ENCODE measurements at regions not wholly inside any gene's neighbourhood (a gene's known extent, or its start where the extent isn't known, plus 50 kb on each side); places are given as distances from the start of the nearest gene placed in this dataset.

GRCh38 chr2:7994397-7994951 lies 687.4 kb upstream of the ID2 start:
- DNase-seq, result peak; percentile 5

GRCh38 chr2:7997279-7997678 lies 684.6 kb upstream of the ID2 start:
- DNase-seq, result no peak

- no peak for DNase-seq
Observed at GRCh38 chr2:7999683-8000476, 682.0 kb upstream of the ID2 start.

GRCh38 chr2:8000870-8001269 lies 681.0 kb upstream of the ID2 start:
- DNase-seq, result peak; percentile 18

- DNase-seq, result no peak
Observed at GRCh38 chr2:8002765-8003393, 679.0 kb upstream of the ID2 start.

- no peak for DNase-seq
Observed at GRCh38 chr2:8003462-8004075, 678.3 kb upstream of the ID2 start.

- no peak for DNase-seq
Observed at GRCh38 chr2:8004250-8004681, 677.6 kb upstream of the ID2 start.

- DNase-seq, result no peak
Observed at GRCh38 chr2:8006181-8006580, 675.7 kb upstream of the ID2 start.

- no peak for DNase-seq
Observed at GRCh38 chr2:8006626-8007025, 675.2 kb upstream of the ID2 start.

GRCh38 chr2:8009010-8009597 lies 672.8 kb upstream of the ID2 start:
- DNase-seq, result no peak

GRCh38 chr2:8015848-8016600 lies 665.8 kb upstream of the ID2 start:
- no peak for DNase-seq

GRCh38 chr2:8016688-8017087 lies 665.2 kb upstream of the ID2 start:
- no peak for DNase-seq

- no peak for DNase-seq
Observed at GRCh38 chr2:8018956-8019355, 662.9 kb upstream of the ID2 start.

- no peak for DNase-seq
Observed at GRCh38 chr2:8019934-8020333, 661.9 kb upstream of the ID2 start.

GRCh38 chr2:8021921-8022320 lies 659.9 kb upstream of the ID2 start:
- no peak for DNase-seq

GRCh38 chr2:8022908-8023640 lies 658.8 kb upstream of the ID2 start:
- no peak for DNase-seq

- DNase-seq, result no peak
Observed at GRCh38 chr2:8024506-8024905, 657.4 kb upstream of the ID2 start.

- no peak for DNase-seq
Observed at GRCh38 chr2:8026381-8026780, 655.5 kb upstream of the ID2 start.

- DNase-seq, result no peak
Observed at GRCh38 chr2:8027387-8027786, 654.5 kb upstream of the ID2 start.

- no peak for DNase-seq
Observed at GRCh38 chr2:8028036-8028435, 653.8 kb upstream of the ID2 start.

- no peak for DNase-seq
Observed at GRCh38 chr2:8028436-8028835, 653.4 kb upstream of the ID2 start.

- DNase-seq, result peak; percentile 49
Observed at GRCh38 chr2:8028981-8029380, 652.9 kb upstream of the ID2 start.

Data from NCI-H82 (cell line).